MG63 (cell line): ENCODE measurements at regions not wholly inside any gene's neighbourhood (a gene's known extent, or its start where the extent isn't known, plus 50 kb on each side); places are given as distances from the start of the nearest gene placed in this dataset.

Experiments used
- DNase-seq: peaks from one replicate; pipeline ENCODE4 v3.0.0-alpha.2; 2020
- H3K27me3 ChIP-seq: fragments of 250-450 bp; sonication (Bioruptor Pico); 2 replicates; pipeline ENCODE4 v1.5.1; 2020; ENCODE audit warnings: mild to moderate bottlenecking, moderate library complexity
- H3K36me3 ChIP-seq: fragments of 250-450 bp; sonication (Bioruptor Pico); 2 replicates; pipeline ENCODE4 v1.5.1; 2020; ENCODE audit warnings: mild to moderate bottlenecking, moderate library complexity
- H3K4me3 ChIP-seq: fragments of 250-450 bp; sonication (Bioruptor Pico); 2 replicates; pipeline ENCODE4 v1.5.1; 2020; ENCODE audit warnings: mild to moderate bottlenecking, moderate library complexity
- H3K9me3 ChIP-seq: fragments of 250-450 bp; sonication (Bioruptor Pico); 2 replicates; pipeline ENCODE4 v1.5.1; 2020; ENCODE audit warnings: mild to moderate bottlenecking, moderate library complexity

GRCh38 chr15:46496491-46497115 is 861.8 kb downstream of the SQOR start:
- H3K4me3 ChIP-seq = no peak overlapping the region

GRCh38 chr15:46502667-46503066 is 867.8 kb downstream of the SQOR start:
- no peak for DNase-seq
- no peaks in the 10 kb centered on the region for H3K27me3 ChIP-seq
- H3K4me3 ChIP-seq = no peak overlapping the region
- H3K36me3 ChIP-seq = no peaks in the 10 kb centered on the region
- H3K9me3 ChIP-seq = no peaks in the 10 kb centered on the region

More at GRCh38 chr15:46496491-46497115, 861.8 kb downstream of the SQOR start:
- DNase-seq = no peak
- H3K36me3 ChIP-seq = no peaks in the 10 kb centered on the region
- no peaks in the 10 kb centered on the region for H3K9me3 ChIP-seq
- no peaks in the 10 kb centered on the region for H3K27me3 ChIP-seq

- Histone ChIP-seq H3K4me3 (no peak overlapping the region), H3K36me3 (no peaks in the 10 kb centered on the region), H3K9me3 (no peaks in the 10 kb centered on the region), H3K27me3 (no peaks in the 10 kb centered on the region)
- DNase-seq = no peak
Measured at GRCh38 chr15:46518381-46518780, 883.6 kb downstream of the SQOR start.

GRCh38 chr15:46523701-46524100 is 888.9 kb downstream of the SQOR start:
- Histone ChIP-seq H3K9me3 (no peaks in the 10 kb centered on the region), H3K4me3 (no peak overlapping the region), H3K36me3 (no peaks in the 10 kb centered on the region), H3K27me3 (no peaks in the 10 kb centered on the region)
- DNase-seq = no peak

DNA sequence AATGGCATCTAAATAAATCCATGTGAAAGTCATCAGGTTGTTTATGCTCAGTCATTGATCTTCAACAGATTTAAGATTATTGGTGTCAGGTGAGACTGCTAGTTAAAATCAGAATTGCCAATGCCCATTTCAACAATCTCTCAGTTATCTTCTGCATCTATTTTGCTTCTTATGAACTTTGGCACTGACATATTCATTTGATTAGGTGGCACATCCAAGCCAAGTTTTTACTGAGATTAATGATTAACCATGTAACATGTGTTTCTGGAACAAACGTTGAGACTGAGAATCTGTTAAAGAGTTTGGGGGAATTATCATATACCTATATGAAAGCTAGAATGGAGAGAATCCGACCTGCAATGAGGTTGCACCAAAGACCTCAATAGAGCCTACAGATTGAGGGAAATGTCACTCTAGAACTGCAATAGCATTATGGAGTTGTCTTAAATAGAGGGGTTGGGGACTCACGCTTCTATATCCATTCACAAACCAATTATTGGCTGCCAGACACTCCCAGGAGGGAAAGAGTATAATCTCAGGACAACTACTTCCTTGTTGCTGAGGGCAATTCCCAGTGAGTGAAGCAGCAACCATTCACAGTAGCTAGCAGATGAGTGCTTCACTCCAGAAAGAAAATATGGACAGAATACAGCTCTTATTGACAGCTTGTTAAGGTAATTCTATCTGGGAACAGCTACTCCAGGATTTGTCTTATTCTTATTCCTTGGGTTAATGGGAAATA is 891.3 kb downstream of the SQOR start:
- H3K27me3 ChIP-seq = no peaks in the 10 kb centered on the region
- H3K9me3 ChIP-seq = no peaks in the 10 kb centered on the region
- no peak for DNase-seq
- H3K36me3 ChIP-seq = no peaks in the 10 kb centered on the region
- no peak overlapping the region for H3K4me3 ChIP-seq

DNA sequence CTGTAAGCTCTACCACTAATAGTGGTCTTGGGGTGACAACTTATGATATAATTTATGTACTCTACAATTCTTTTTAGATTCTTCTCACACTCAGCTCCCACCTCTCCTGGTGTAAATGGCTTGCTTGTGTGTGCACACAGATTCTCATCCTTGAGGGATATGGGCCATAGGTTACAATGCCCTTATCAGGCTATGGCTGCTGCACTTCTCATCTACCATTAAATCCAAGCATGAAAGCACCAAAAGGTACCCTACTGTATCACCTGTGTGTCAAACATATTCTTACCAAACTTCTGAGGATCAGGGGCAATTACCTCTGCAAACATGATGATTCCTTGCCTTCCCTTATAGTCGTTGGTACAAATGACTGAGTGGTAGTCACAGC is 891.9 kb downstream of the SQOR start:
- no peak for DNase-seq
- H3K9me3 ChIP-seq = no peaks in the 10 kb centered on the region
- H3K36me3 ChIP-seq = no peaks in the 10 kb centered on the region
- no peaks in the 10 kb centered on the region for H3K27me3 ChIP-seq
- no peak overlapping the region for H3K4me3 ChIP-seq

- Histone ChIP-seq H3K9me3 (no peaks in the 10 kb centered on the region), H3K27me3 (no peaks in the 10 kb centered on the region), H3K4me3 (no peak overlapping the region), H3K36me3 (no peaks in the 10 kb centered on the region)
- DNase-seq = no peak
Measured at GRCh38 chr15:46543626-46544025, 908.8 kb downstream of the SQOR start.

GRCh38 chr15:46548989-46549388 is 914.2 kb downstream of the SQOR start:
- no peak overlapping the region for H3K4me3 ChIP-seq
- H3K27me3 ChIP-seq = no peaks in the 10 kb centered on the region
- DNase-seq = no peak
- no peaks in the 10 kb centered on the region for H3K36me3 ChIP-seq
- no peaks in the 10 kb centered on the region for H3K9me3 ChIP-seq

DNA sequence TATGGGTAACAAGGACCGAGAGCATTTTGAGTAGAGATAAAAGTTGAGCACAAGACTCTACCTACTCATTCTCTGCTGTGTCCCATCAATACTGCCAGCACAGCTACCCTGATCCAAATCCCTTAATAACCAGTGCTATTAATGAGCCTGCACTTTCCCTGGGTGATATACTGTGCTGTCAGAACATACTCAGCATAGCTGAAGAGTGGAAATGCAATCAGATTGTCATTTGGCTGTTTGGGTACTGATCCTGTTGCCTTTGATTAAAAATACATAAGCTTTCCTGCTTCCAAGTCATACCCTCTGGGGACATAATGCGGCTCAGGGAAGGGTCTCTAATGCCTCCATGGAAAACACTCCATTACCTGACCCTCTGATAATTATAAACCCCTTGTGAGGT is 917.5 kb downstream of the SQOR start:
- DNase-seq = no peak
- no peaks in the 10 kb centered on the region for H3K27me3 ChIP-seq
- H3K9me3 ChIP-seq = no peaks in the 10 kb centered on the region
- no peaks in the 10 kb centered on the region for H3K36me3 ChIP-seq
- no peak overlapping the region for H3K4me3 ChIP-seq

DNA sequence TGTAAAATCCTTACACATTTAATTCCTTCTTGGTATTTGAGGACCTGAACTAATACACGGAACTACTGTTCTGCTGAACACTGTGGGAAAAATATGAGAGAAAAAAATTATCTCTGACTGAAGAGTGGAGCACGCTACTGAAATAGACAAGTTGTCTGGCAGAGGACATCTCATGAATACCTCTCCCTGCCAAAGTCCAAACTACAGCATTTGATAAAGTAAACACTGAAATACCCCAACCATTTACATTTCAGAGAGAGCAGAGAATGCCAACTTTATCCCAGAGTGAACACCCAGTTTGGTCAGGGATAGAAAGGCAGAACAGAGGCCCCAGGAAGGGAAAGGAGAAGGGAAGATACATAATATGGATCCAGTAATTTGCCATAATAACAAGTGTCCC is 920.7 kb downstream of the SQOR start:
- Histone ChIP-seq H3K9me3 (no peaks in the 10 kb centered on the region), H3K4me3 (no peak overlapping the region)

GRCh38 chr15:46556010-46556409 is 921.2 kb downstream of the SQOR start:
- Histone ChIP-seq H3K27me3 (no peaks in the 10 kb centered on the region), H3K9me3 (no peaks in the 10 kb centered on the region), H3K4me3 (no peak overlapping the region), H3K36me3 (no peaks in the 10 kb centered on the region)
- no peak for DNase-seq

More for the DNA sequence above, 920.7 kb downstream of the SQOR start:
- no peaks in the 10 kb centered on the region for H3K27me3 ChIP-seq
- H3K36me3 ChIP-seq = no peaks in the 10 kb centered on the region
- no peak for DNase-seq

DNA sequence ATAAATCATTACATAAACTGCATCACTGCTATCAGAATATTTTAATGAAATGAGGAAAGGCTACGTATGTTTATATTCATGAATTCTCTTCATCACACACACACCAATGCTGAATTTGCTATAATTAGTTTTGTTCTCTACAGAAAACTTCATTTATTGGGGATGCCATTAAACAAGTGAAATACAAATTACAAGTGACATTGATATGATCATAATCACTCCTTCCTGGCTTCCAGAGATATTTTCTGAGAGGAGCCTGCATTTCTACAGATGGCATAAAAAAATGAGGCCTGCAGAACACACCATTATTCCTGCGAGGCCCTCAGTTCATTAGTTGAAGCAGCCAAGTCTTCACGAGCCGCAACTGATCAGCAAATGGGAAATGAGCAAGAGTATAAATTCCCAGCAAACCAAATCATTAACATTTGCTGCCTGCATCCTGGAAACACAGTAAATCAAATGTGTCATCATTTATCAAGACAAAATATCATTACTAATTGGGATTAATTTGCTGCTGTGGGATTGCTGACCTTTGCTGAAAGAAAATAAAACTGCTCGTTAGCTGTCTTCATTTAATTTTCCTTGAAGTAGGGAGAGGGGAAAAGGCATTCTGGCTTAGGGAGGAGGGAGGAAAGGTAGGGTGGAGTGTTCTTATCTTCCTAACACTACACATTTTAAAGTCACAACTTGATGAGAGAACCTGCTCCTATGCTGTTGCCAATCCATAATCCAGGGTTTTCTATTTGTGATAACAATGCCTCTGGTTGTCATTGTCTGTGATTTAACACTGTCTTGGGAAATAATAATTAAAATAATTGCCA is 921.9 kb downstream of the SQOR start:
- H3K9me3 ChIP-seq = no peaks in the 10 kb centered on the region
- H3K4me3 ChIP-seq = no peak overlapping the region
- DNase-seq = no peak
- no peaks in the 10 kb centered on the region for H3K36me3 ChIP-seq
- no peaks in the 10 kb centered on the region for H3K27me3 ChIP-seq

DNA sequence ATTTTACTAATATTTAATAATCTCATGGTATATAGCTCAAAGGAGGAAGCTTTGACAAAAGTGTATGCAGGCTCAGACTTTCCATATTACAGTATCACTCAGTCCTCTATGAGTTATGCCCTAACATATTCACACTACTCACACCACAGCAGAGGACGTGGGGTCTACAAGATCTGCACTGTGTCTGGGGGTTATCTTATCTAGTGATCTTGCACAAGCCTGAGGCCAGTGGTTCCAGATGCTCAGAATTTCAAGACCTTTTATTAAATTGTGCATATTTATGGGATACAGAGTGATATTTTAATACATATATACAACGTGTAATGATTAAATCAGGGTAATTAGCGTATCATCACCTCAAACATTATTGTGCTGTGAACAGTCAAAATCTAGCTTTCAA is 933.1 kb downstream of the SQOR start:
- no peaks in the 10 kb centered on the region for H3K9me3 ChIP-seq
- no peak for DNase-seq
- H3K4me3 ChIP-seq = no peak overlapping the region
- no peaks in the 10 kb centered on the region for H3K36me3 ChIP-seq
- H3K27me3 ChIP-seq = no peaks in the 10 kb centered on the region

GRCh38 chr15:46569781-46570180 is 935.0 kb downstream of the SQOR start:
- H3K27me3 ChIP-seq = no peaks in the 10 kb centered on the region
- DNase-seq = no peak

DNA sequence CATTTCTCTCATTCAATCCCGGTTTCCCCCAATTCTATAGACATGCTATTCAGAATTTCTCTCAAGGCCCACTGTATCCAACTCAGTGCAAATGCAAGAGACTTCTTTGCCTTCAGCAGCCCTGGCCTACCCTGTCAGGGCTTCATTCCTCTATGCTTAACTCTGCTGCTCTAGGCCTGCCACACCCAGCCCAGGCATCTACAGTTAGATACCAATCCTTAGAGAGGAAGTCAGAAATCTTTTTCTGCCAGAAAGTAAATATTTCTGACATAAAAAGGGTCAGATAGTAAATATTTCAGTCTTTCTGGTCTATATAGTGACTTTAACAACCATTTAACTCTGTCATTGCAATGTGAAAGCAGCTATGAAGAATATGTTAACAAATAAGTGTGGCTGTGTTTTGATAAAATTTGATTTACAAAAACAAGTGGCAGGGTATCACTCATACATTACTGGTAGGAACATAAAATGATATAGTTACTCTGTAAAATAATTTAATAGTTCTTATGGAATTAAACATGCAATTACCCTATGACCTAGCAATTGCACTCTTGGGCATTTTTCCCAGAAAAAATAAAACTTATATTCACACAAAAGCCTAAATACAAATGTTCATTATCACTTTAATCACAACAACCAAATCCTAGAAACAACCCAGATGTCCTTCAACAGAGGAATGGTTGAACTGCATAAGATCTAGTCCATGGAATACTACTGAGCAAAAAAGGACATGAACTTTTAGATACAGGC is 942.0 kb downstream of the SQOR start:
- H3K9me3 ChIP-seq = no peaks in the 10 kb centered on the region
- no peak overlapping the region for H3K4me3 ChIP-seq
- no peaks in the 10 kb centered on the region for H3K27me3 ChIP-seq
- DNase-seq = peak; percentile 32
- H3K36me3 ChIP-seq = no peaks in the 10 kb centered on the region

More at GRCh38 chr15:46569781-46570180, 935.0 kb downstream of the SQOR start:
- Histone ChIP-seq H3K36me3 (no peaks in the 10 kb centered on the region), H3K9me3 (no peaks in the 10 kb centered on the region), H3K4me3 (no peak overlapping the region)

DNA sequence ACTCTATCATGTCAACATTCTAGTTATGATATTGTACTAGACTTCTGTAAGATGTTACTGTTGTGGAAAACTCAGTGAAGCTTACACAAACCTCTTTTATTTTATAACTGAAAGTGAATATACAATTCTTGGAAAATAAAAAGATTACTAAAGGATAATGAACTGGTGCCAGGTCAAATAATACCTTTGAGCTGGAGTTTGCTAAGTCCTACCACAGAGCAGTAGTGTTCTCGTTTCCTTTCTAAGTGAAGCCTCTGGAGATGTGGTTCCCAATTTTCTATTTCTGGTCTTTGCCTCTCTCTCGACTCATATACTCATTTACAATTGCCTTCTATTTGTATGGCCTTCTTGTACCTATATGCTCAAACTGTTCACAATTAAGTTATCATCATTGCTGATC is 942.9 kb downstream of the SQOR start:
- Histone ChIP-seq H3K27me3 (no peaks in the 10 kb centered on the region), H3K4me3 (no peak overlapping the region), H3K36me3 (no peaks in the 10 kb centered on the region), H3K9me3 (no peaks in the 10 kb centered on the region)
- DNase-seq = no peak

DNA sequence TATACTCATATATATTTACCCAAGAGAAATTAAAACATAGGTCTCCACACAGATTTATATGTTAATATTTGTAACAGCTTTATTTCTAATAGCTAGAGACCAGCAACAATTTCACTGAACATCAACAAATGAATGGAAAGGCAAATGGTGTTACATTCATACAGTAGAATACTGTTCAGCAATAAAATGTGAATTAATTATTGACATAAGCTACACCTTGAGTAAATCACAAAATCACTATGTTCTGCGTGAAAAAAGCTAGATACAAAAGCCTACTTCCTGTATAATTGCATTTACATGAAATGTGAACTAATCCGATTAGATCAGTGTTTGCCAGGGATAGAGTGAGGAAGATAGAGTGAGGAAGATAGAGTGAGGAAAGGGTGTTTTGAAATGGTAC is 945.7 kb downstream of the SQOR start:
- H3K27me3 ChIP-seq = no peaks in the 10 kb centered on the region
- no peak overlapping the region for H3K4me3 ChIP-seq
- H3K9me3 ChIP-seq = no peaks in the 10 kb centered on the region
- no peaks in the 10 kb centered on the region for H3K36me3 ChIP-seq
- no peak for DNase-seq
